A673 (cell line): ENCODE measurements at regions not wholly inside any gene's neighbourhood (a gene's known extent, or its start where the extent isn't known, plus 50 kb on each side); places are given as distances from the start of the nearest gene placed in this dataset.

Experiments
- CTCF ChIP-seq: fragments of 300-800, 200-600 bp; sonication (generic); conservative IDR thresholded peaks from 2 replicates; pipeline ENCODE4 v1.5.1; 2017; ENCODE audit warnings: low read depth, mild to moderate bottlenecking, antibody characterized with exemption, low read length, moderate library complexity, mixed read lengths
- EZH2 ChIP-seq: fragments of 200-600 bp; sonication (generic); IDR thresholded peaks from 2 replicates; pipeline ENCODE4 v1.6.1; 2017; ENCODE audit warnings: borderline replicate concordance, low read depth, mild to moderate bottlenecking, mixed read lengths, antibody characterized with exemption, low read length; ENCODE audit not compliant: poor library complexity, severe bottlenecking

GRCh38 chr12:67726868-67727267 is 78.3 kb downstream of the DYRK2 start:
- TF ChIP-seq CTCF, result no peak
- TF ChIP-seq EZH2, result no peak
